PC-9 (cell line): ENCODE measurements at regions not wholly inside any gene's neighbourhood (a gene's known extent, or its start where the extent isn't known, plus 50 kb on each side); places are given as distances from the start of the nearest gene placed in this dataset.
A peak's percentile ranks its signal among the peaks of the same experiment; 100 is the strongest.

Experiments
- BruUV-seq: library from RNA; stranded (reverse); fragments of 400-500 nt; replicated peaks from 2 replicates; lab custom pipeline; 2021; lab: Mats Ljungman, UMichigan
- CTCF ChIA-PET: fragments of 300-600 bp; sonication (Branson Sonifier 250); formaldehyde crosslinking; loops from one replicate; lab custom pipeline; 2022; ENCODE audit warnings: antibody characterized with exemption; lab: Charles Lee
- POLR2A ChIA-PET: fragments of 300-600 bp; sonication (Branson Sonifier 250); formaldehyde crosslinking; loops from one replicate; lab custom pipeline; 2022; ENCODE audit warnings: antibody characterized with exemption; ENCODE audit not compliant: unreplicated experiment; lab: Charles Lee
- DNase-seq, 2 experiments: peaks; one replicate each; pipeline versions ENCODE4 v3.0.0 to v3.0.0-alpha.2; 2015 to 2022; ENCODE audit warnings: mixed read lengths in 1 of 2
- H2AFZ ChIP-seq: fragments of 200-600 bp; sonication (generic); 2 replicates; pipeline ENCODE4 v1.8.1; 2017; ENCODE audit warnings: antibody characterized with exemption
- H3F3A ChIP-seq: fragments of 200-600 bp; sonication (generic); 2 replicates; pipeline ENCODE4 v1.8.1; 2017; ENCODE audit warnings: antibody characterized with exemption, mild to moderate bottlenecking, low read depth; ENCODE audit not compliant: insufficient read depth
- H3K27ac ChIP-seq: fragments of 200-600 bp; sonication (generic); 2 replicates; pipeline ENCODE4 v1.6.1; 2016; ENCODE audit warnings: mixed run types
- H3K27me3 ChIP-seq: fragments of 200-600 bp; sonication (generic); 2 replicates; pipeline ENCODE4 v1.6.1; 2016; ENCODE audit warnings: low read depth, mixed run types; ENCODE audit not compliant: insufficient read depth
- H3K36me3 ChIP-seq: fragments of 200-600 bp; sonication (generic); 2 replicates; pipeline ENCODE4 v1.6.1; 2016; ENCODE audit warnings: low read depth, mixed run types
- H3K4me1 ChIP-seq: fragments of 200-600 bp; sonication (generic); replicated peaks from 2 replicates; pipeline ENCODE4 v1.6.1; 2016; ENCODE audit warnings: mixed run types; ENCODE audit not compliant: insufficient read depth
- H3K4me2 ChIP-seq: fragments of 200-600 bp; sonication (generic); 2 replicates; pipeline ENCODE4 v1.6.1; 2017; ENCODE audit warnings: mixed run types
- H3K4me3 ChIP-seq: fragments of 200-600 bp; sonication (generic); 2 replicates; pipeline ENCODE4 v1.6.1; 2016; ENCODE audit warnings: mixed run types
- H3K79me2 ChIP-seq: fragments of 200-600 bp; sonication (generic); 2 replicates; pipeline ENCODE4 v1.6.1; 2017; ENCODE audit warnings: low read depth, mixed run types
- H3K9me2 ChIP-seq: fragments of 200-600 bp; sonication (generic); 2 replicates; pipeline ENCODE4 v1.8.1; 2017; ENCODE audit warnings: mild to moderate bottlenecking; ENCODE audit not compliant: insufficient read depth
- H3K9me3 ChIP-seq: fragments of 200-600 bp; sonication (generic); 2 replicates; pipeline ENCODE4 v1.8.1; 2016; ENCODE audit warnings: low read depth; ENCODE audit not compliant: insufficient read depth
- H4K20me1 ChIP-seq: fragments of 200-600 bp; sonication (generic); 2 replicates; pipeline ENCODE4 v1.8.1; 2017; ENCODE audit not compliant: insufficient read depth
- CTCF ChIP-seq: fragments of 200-600 bp; sonication (generic); conservative IDR thresholded peaks from 2 replicates; pipeline ENCODE4 v1.6.1; 2017; ENCODE audit warnings: mixed run types, antibody characterized with exemption, mild to moderate bottlenecking, moderate library complexity
- EZH2 ChIP-seq: fragments of 200-600 bp; sonication (generic); IDR thresholded peaks from 2 replicates; pipeline ENCODE4 v1.8.0; 2017; ENCODE audit warnings: antibody characterized with exemption, low read depth
- intact Hi-C: fragments of 100-400 bp; cut with micrococcal nuclease; formaldehyde crosslinking; loops from one replicate; pipeline ENCODE4 v1.10.0; 2022; ENCODE audit not compliant: unreplicated experiment

GRCh38 chr3:20323307-20323927 is 137.4 kb upstream of the SGO1 start:
- no TSS peak for BruUV-seq
- no peak overlapping the region for H3K4me2 ChIP-seq
- H3K4me3 ChIP-seq, result no peak overlapping the region
- intact Hi-C loops, result loop anchor here (1.0 to 5.0 kb wide), 2 partner anchors 67 to 436 kb away; no protein-coding TSS in a partner anchor
- no peaks in the 10 kb centered on the region for H3K9me3 ChIP-seq
- peak; percentile 41 to 61 for DNase-seq
- no peaks in the 10 kb centered on the region for H3K27me3 ChIP-seq
- no peak overlapping the region for H2AFZ ChIP-seq
- H3F3A ChIP-seq, result no peaks in the 10 kb centered on the region
- POLR2A ChIA-PET, result interaction anchor here (1.0 kb wide), 1 partner anchor 67 kb away, joined by 5 read pairs; no protein-coding TSS in a partner anchor
- H3K4me1 ChIP-seq, result no peaks in the 10 kb centered on the region; the same call in 1 of the 2 replicates
- H3K79me2 ChIP-seq, result no peaks in the 10 kb centered on the region
- no peaks in the 10 kb centered on the region for H3K9me2 ChIP-seq
- CTCF ChIA-PET, result interaction anchor here (0.6 kb wide), 1 partner anchor 66 kb away, joined by 5 read pairs; no protein-coding TSS in a partner anchor
- H4K20me1 ChIP-seq, result no peaks in the 10 kb centered on the region
- TF ChIP-seq EZH2 (no peak), CTCF (no peak)
- H3K27ac ChIP-seq, result no peak overlapping the region
- no peaks in the 10 kb centered on the region for H3K36me3 ChIP-seq

DNA sequence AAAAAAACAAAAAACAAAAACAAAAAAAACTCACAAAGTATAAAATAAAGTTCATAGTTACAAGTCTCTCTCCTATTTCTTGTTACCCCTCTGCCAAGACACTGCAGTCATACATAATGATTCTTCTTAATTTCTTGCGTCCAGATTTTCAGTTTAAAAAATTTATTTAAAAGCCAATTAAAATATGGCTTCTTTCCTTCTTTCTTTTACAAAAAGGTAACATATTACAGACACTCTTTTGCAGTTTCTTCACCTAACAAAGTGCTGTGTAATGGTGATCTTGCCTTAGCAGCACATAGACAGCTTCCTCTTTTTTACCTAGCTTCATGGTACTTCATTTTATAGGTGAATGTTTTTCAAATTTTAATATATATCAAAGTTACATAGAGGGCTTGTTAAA is 136.1 kb upstream of the SGO1 start:
- TF ChIP-seq EZH2 (no peak), CTCF (no peak)
- Histone ChIP-seq H3F3A (no peaks in the 10 kb centered on the region), H3K27me3 (no peaks in the 10 kb centered on the region), H3K9me3 (no peaks in the 10 kb centered on the region), H3K4me2 (no peak overlapping the region), H4K20me1 (no peaks in the 10 kb centered on the region), H3K36me3 (no peaks in the 10 kb centered on the region), H3K79me2 (no peaks in the 10 kb centered on the region), H2AFZ (no peak overlapping the region), H3K4me1 (no peaks in the 10 kb centered on the region; the same call in 1 of the 2 replicates), H3K27ac (no peak overlapping the region), H3K9me2 (no peaks in the 10 kb centered on the region), H3K4me3 (no peak overlapping the region)
- CTCF ChIA-PET, result no interaction called here
- POLR2A ChIA-PET, result no interaction called here
- no peak for DNase-seq
- no TSS peak for BruUV-seq
- intact Hi-C loops, result loop anchor here (5.0 kb wide), 1 partner anchor 435 kb away; no protein-coding TSS in a partner anchor

DNA sequence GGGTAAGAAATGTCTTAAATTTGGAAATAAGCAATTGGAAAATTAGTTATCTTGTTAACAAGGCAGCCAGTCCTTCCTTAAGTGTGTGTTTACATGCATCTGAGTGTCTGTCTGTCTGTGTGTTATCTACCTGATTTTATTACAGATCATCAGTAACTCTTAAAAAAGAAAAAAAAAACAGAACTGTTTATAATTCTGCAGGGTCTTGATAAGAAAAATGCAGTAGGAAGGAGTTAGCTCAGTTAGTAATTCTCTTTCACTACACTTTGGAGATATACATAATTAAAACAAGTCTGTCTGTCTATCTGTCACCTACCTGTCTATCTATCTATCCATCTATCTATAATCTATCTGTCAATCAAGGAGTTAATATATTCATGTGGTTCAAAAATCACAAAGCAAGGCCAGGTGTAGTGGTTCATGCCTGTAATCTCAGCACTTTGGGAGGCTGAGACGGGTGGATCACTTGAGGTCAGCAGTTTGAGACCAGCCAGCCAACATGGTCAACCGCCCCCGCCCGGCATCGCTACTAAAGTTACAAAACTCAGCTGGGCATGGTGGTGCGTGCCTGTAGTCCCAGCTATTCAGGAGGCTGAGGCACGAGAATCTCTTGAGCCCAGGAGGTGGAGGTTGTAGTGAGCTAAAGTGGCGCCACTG is 135.5 kb upstream of the SGO1 start:
- H3K4me1 ChIP-seq, result no peaks in the 10 kb centered on the region; the same call in 1 of the 2 replicates
- H4K20me1 ChIP-seq, result no peaks in the 10 kb centered on the region
- CTCF ChIA-PET, result no interaction called here
- no peaks in the 10 kb centered on the region for H3K79me2 ChIP-seq
- no peaks in the 10 kb centered on the region for H3K9me3 ChIP-seq
- no peak overlapping the region for H3K4me3 ChIP-seq
- POLR2A ChIA-PET, result no interaction called here
- H3K36me3 ChIP-seq, result no peaks in the 10 kb centered on the region
- H3K4me2 ChIP-seq, result no peak overlapping the region
- BruUV-seq, result no TSS peak
- no peak overlapping the region for H2AFZ ChIP-seq
- TF ChIP-seq CTCF (no peak), EZH2 (no peak)
- H3F3A ChIP-seq, result no peaks in the 10 kb centered on the region
- H3K9me2 ChIP-seq, result no peaks in the 10 kb centered on the region
- no peak for DNase-seq
- H3K27ac ChIP-seq, result no peak overlapping the region
- intact Hi-C loops, result loop anchor here (5.0 kb wide), 1 partner anchor 434 kb away; no protein-coding TSS in a partner anchor
- no peaks in the 10 kb centered on the region for H3K27me3 ChIP-seq
